ENCODE measurements at regions not wholly inside any gene's neighbourhood (a gene's known extent, or its start where the extent isn't known, plus 50 kb on each side); places are given as distances from the start of the nearest gene placed in this dataset.

GRCh38 chr10:63027531-63027930, 105.6 kb upstream of the NRBF2 start:
- Histone ChIP-seq H3K36me3 (ENCODE audit: control insufficient read depth in 2 of 2, extremely low read depth in 1 of 2, insufficient read depth in 2 of 2, low read length in 2 of 2) (no peaks in the 10 kb centered on the region), H2AFZ (ENCODE audit: control insufficient read depth, low read length) (no peak overlapping the region), H3K27ac (ENCODE audit: control insufficient read depth, insufficient read depth, low read length) (no peak overlapping the region), H3K9ac (ENCODE audit: control insufficient read depth, extremely low read depth, insufficient read depth, low read length) (no peak overlapping the region), H3K4me2 (ENCODE audit: control insufficient read depth, extremely low read depth, insufficient read depth, low read depth, low read length) (no peak overlapping the region), H4K20me1 (ENCODE audit: control insufficient read depth, extremely low read depth, insufficient read depth, low read length) (no peaks in the 10 kb centered on the region), H3K9me3 (ENCODE audit: control insufficient read depth, low read depth, low read length) (no peaks in the 10 kb centered on the region), H3K27me3 (ENCODE audit: control insufficient read depth, extremely low read depth, insufficient read depth, low read length) (no peaks in the 10 kb centered on the region), H3K4me3 (ENCODE audit: control insufficient read depth in 2 of 3, extremely low read depth in 1 of 3, insufficient read depth in 2 of 3, low read depth in 1 of 3, low read length in 3 of 3) (no peak overlapping the region), H3K9me1 (ENCODE audit: control insufficient read depth, extremely low read depth, insufficient read depth, low read length) (no peaks in the 10 kb centered on the region), H3K79me2 (ENCODE audit: control insufficient read depth, insufficient read depth, low read length) (no peaks in the 10 kb centered on the region), H3K4me1 (ENCODE audit: control insufficient read depth, extremely low read depth, insufficient read depth, low read length) (no peaks in the 10 kb centered on the region)
- TF ChIP-seq CTCF (optimal IDR thresholded peaks at IDR 0.05 in 1 of 3, IDR thresholded peaks at IDR 0.05 in 1 of 3, conservative IDR thresholded peaks at IDR 0.05 in 1 of 3; ENCODE audit: extremely low read depth in 1 of 3, insufficient read depth in 2 of 3, low read length in 3 of 3) (no peak), EZH2 (IDR thresholded peaks at IDR 0.05; ENCODE audit: low read length) (no peak)
- dilution Hi-C loops (cut with MboI; ENCODE audit: extremely low pct_ligation_motif_present, low sequenced_read_pairs): no loop called here
- FAIRE-seq (no peak), DNase-seq (ENCODE audit: low read depth, low spot score) (no peak)

- no peaks in the 10 kb centered on the region for H4K20me1 ChIP-seq (ENCODE audit: control insufficient read depth, extremely low read depth, insufficient read depth, low read length)
- DNase-seq (ENCODE audit: low read depth, low spot score) (no peak), FAIRE-seq (no peak)
- no peak overlapping the region for H3K4me2 ChIP-seq (ENCODE audit: control insufficient read depth, extremely low read depth, insufficient read depth, low read depth, low read length)
- no peaks in the 10 kb centered on the region for H3K27me3 ChIP-seq (ENCODE audit: control insufficient read depth, extremely low read depth, insufficient read depth, low read length)
- dilution Hi-C loops (cut with MboI; ENCODE audit: extremely low pct_ligation_motif_present, low sequenced_read_pairs): no loop called here
- H2AFZ ChIP-seq (ENCODE audit: control insufficient read depth, low read length): no peak overlapping the region
- no peaks in the 10 kb centered on the region for H3K9me1 ChIP-seq (ENCODE audit: control insufficient read depth, extremely low read depth, insufficient read depth, low read length)
- no peaks in the 10 kb centered on the region for H3K4me1 ChIP-seq (ENCODE audit: control insufficient read depth, extremely low read depth, insufficient read depth, low read length)
- no peak overlapping the region for H3K27ac ChIP-seq (ENCODE audit: control insufficient read depth, insufficient read depth, low read length)
- no peaks in the 10 kb centered on the region for H3K9me3 ChIP-seq (ENCODE audit: control insufficient read depth, low read depth, low read length)
- no peak overlapping the region for H3K4me3 ChIP-seq (ENCODE audit: control insufficient read depth in 2 of 3, extremely low read depth in 1 of 3, insufficient read depth in 2 of 3, low read depth in 1 of 3, low read length in 3 of 3)
- H3K9ac ChIP-seq (ENCODE audit: control insufficient read depth, extremely low read depth, insufficient read depth, low read length): no peak overlapping the region
- TF ChIP-seq EZH2 (IDR thresholded peaks at IDR 0.05; ENCODE audit: low read length) (no peak), CTCF (optimal IDR thresholded peaks at IDR 0.05 in 1 of 3, IDR thresholded peaks at IDR 0.05 in 1 of 3, conservative IDR thresholded peaks at IDR 0.05 in 1 of 3; ENCODE audit: extremely low read depth in 1 of 3, insufficient read depth in 2 of 3, low read length in 3 of 3) (no peak)
- no peaks in the 10 kb centered on the region for H3K36me3 ChIP-seq (ENCODE audit: control insufficient read depth in 2 of 2, extremely low read depth in 1 of 2, insufficient read depth in 2 of 2, low read length in 2 of 2)
- H3K79me2 ChIP-seq (ENCODE audit: control insufficient read depth, insufficient read depth, low read length): no peaks in the 10 kb centered on the region
Measured at GRCh38 chr10:63021225-63021624, 111.9 kb upstream of the NRBF2 start.

Measured in keratinocyte (primary cell).